ENCODE measurements at regions not wholly inside any gene's neighbourhood (a gene's known extent, or its start where the extent isn't known, plus 50 kb on each side); places are given as distances from the start of the nearest gene placed in this dataset.

- TF ChIP-seq, protein P1, sequence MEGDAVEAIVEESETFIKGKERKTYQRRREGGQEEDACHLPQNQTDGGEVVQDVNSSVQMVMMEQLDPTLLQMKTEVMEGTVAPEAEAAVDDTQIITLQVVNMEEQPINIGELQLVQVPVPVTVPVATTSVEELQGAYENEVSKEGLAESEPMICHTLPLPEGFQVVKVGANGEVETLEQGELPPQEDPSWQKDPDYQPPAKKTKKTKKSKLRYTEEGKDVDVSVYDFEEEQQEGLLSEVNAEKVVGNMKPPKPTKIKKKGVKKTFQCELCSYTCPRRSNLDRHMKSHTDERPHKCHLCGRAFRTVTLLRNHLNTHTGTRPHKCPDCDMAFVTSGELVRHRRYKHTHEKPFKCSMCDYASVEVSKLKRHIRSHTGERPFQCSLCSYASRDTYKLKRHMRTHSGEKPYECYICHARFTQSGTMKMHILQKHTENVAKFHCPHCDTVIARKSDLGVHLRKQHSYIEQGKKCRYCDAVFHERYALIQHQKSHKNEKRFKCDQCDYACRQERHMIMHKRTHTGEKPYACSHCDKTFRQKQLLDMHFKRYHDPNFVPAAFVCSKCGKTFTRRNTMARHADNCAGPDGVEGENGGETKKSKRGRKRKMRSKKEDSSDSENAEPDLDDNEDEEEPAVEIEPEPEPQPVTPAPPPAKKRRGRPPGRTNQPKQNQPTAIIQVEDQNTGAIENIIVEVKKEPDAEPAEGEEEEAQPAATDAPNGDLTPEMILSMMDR (conservative IDR thresholded peaks at IDR 0.05; ENCODE audit: low read depth, low read length), result no peak
- TF ChIP-seq EZH2 (IDR thresholded peaks at IDR 0.05; ENCODE audit: low read length, unreplicated experiment) (no peak), EZH2phosphoT487 (IDR thresholded peaks at IDR 0.05; ENCODE audit: borderline replicate concordance, low read length) (no peak)
- no peak overlapping the region for H3K4me3 ChIP-seq (ENCODE audit: low read length)
- no peaks in the 10 kb centered on the region for H3F3A ChIP-seq (ENCODE audit: low read length, unreplicated experiment)
- H4K20me1 ChIP-seq (ENCODE audit: low read length), result no peaks in the 10 kb centered on the region
- DNase-seq (peak; percentile 53), ATAC-seq (peak; percentile 87)
- H3K4me2 ChIP-seq (ENCODE audit: low read length), result peak overlapping the region; percentile 14
- H3K9ac ChIP-seq (ENCODE audit: low read length), result no peak overlapping the region
- H3K4me1 ChIP-seq (ENCODE audit: insufficient read depth, low read length), result peaks cover 15% of the 10 kb centered on the region
- no peaks in the 10 kb centered on the region for H3K27me3 ChIP-seq (ENCODE audit: low read length)
- POLR2A ChIA-PET (ENCODE audit: unreplicated experiment), result no interaction called here
- CTCF ChIA-PET, result interaction anchor here (0.5 kb wide), 1 partner anchor 349 kb away, joined by 3 read pairs; no protein-coding TSS in a partner anchor
- no TSS peak for BruUV-seq (replicated peaks)
- no peaks in the 10 kb centered on the region for H3K36me3 ChIP-seq (ENCODE audit: low read depth, low read length)
- no peaks in the 10 kb centered on the region for H3K79me2 ChIP-seq (ENCODE audit: low read length)
- no peaks in the 10 kb centered on the region; the same call in 1 of the 2 replicates for H3K9me3 ChIP-seq (ENCODE audit: low read length)
- H3K27ac ChIP-seq (ENCODE audit: low read length), result peak overlapping the region; percentile 4; the same call in 1 of the 2 replicates
- intact Hi-C loops (cut with micrococcal nuclease), result loop anchor here (5.0 kb wide), 2 partner anchors 45 to 220 kb away; no protein-coding TSS in a partner anchor
- no peak overlapping the region for H2AFZ ChIP-seq (ENCODE audit: low read length)
- 0 out of 2 replicates have a peak, but pooled peaks cover 3% of the 10 kb centered on the region for H3K9me2 ChIP-seq (replicated peaks; ENCODE audit: low read length)
Observed at GRCh38 chr1:221217029-221217428, 337.8 kb downstream of the HLX start.

DNA sequence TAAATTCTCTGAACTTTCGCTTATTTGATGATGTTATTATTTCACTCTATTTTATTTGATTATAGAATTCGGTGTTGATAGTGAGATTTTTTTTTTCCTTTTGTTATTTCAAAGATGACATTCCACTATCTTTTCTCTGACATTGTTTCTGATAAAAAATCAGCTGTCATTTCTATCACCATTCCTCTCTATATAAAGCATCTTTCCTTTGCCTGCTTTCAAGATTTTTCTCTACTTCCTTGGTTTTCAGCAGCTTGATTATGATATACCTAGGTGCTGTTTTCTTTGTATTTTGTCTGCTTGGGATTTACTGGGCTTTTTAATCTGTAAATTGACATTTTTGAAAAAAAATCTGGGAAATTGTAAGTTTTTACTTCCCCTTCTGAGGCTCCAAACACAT is 344.0 kb downstream of the HLX start:
- H4K20me1 ChIP-seq (ENCODE audit: low read length), result no peaks in the 10 kb centered on the region
- intact Hi-C loops (cut with micrococcal nuclease), result no loop called here
- H3K4me1 ChIP-seq (ENCODE audit: insufficient read depth, low read length), result no peaks in the 10 kb centered on the region
- H3K4me2 ChIP-seq (ENCODE audit: low read length), result no peak overlapping the region
- no peak overlapping the region for H3K4me3 ChIP-seq (ENCODE audit: low read length)
- POLR2A ChIA-PET (ENCODE audit: unreplicated experiment), result no interaction called here
- CTCF ChIA-PET, result no interaction called here
- TF ChIP-seq EZH2phosphoT487 (IDR thresholded peaks at IDR 0.05; ENCODE audit: borderline replicate concordance, low read length), result no peak
- TF ChIP-seq, protein P1 (conservative IDR thresholded peaks at IDR 0.05; ENCODE audit: low read depth, low read length), result no peak
- no peak for TF ChIP-seq EZH2 (IDR thresholded peaks at IDR 0.05; ENCODE audit: low read length, unreplicated experiment)
- H3K9me2 ChIP-seq (replicated peaks; ENCODE audit: low read length), result 0 out of 2 replicates have a peak, but pooled peaks cover under 1% of the 10 kb centered on the region
- no peak overlapping the region for H2AFZ ChIP-seq (ENCODE audit: low read length)
- H3F3A ChIP-seq (ENCODE audit: low read length, unreplicated experiment), result no peaks in the 10 kb centered on the region
- BruUV-seq (replicated peaks), result no TSS peak
- H3K36me3 ChIP-seq (ENCODE audit: low read depth, low read length), result 0 out of 2 replicates have a peak, but pooled peaks cover 2% of the 10 kb centered on the region
- H3K27me3 ChIP-seq (ENCODE audit: low read length), result no peaks in the 10 kb centered on the region
- H3K79me2 ChIP-seq (ENCODE audit: low read length), result no peaks in the 10 kb centered on the region
- H3K27ac ChIP-seq (ENCODE audit: low read length), result no peak overlapping the region
- H3K9ac ChIP-seq (ENCODE audit: low read length), result no peak overlapping the region
- peaks cover 13% of the 10 kb centered on the region for H3K9me3 ChIP-seq (ENCODE audit: low read length)
- no peak for DNase-seq
- ATAC-seq, result no peak

GRCh38 chr1:221227460-221227859 is 348.2 kb downstream of the HLX start:
- Histone ChIP-seq H3F3A (ENCODE audit: low read length, unreplicated experiment) (no peaks in the 10 kb centered on the region), H3K36me3 (ENCODE audit: low read depth, low read length) (0 out of 2 replicates have a peak, but pooled peaks cover 2% of the 10 kb centered on the region), H3K27ac (ENCODE audit: low read length) (no peak overlapping the region), H3K4me2 (ENCODE audit: low read length) (no peak overlapping the region), H3K4me3 (ENCODE audit: low read length) (no peak overlapping the region), H3K9me2 (replicated peaks; ENCODE audit: low read length) (no peaks in the 10 kb centered on the region), H3K4me1 (ENCODE audit: insufficient read depth, low read length) (no peaks in the 10 kb centered on the region), H3K9ac (ENCODE audit: low read length) (no peak overlapping the region), H4K20me1 (ENCODE audit: low read length) (no peaks in the 10 kb centered on the region), H3K9me3 (ENCODE audit: low read length) (peaks cover 12% of the 10 kb centered on the region), H2AFZ (ENCODE audit: low read length) (no peak overlapping the region), H3K79me2 (ENCODE audit: low read length) (no peaks in the 10 kb centered on the region), H3K27me3 (ENCODE audit: low read length) (no peaks in the 10 kb centered on the region)
- ChIA-PET CTCF (no interaction called here), POLR2A (ENCODE audit: unreplicated experiment) (no interaction called here)
- BruUV-seq (replicated peaks), result no TSS peak
- TF ChIP-seq, protein P1 (conservative IDR thresholded peaks at IDR 0.05; ENCODE audit: low read depth, low read length), result no peak
- TF ChIP-seq EZH2phosphoT487 (IDR thresholded peaks at IDR 0.05; ENCODE audit: borderline replicate concordance, low read length) (no peak), EZH2 (IDR thresholded peaks at IDR 0.05; ENCODE audit: low read length, unreplicated experiment) (no peak)
- intact Hi-C loops (cut with micrococcal nuclease), result no loop called here
- ATAC-seq (no peak), DNase-seq (no peak)

All from PC-3 (cell line).